WTC11 (cell line): ENCODE measurements at regions not wholly inside any gene's neighbourhood (a gene's known extent, or its start where the extent isn't known, plus 50 kb on each side); places are given as distances from the start of the nearest gene placed in this dataset.

Source experiments
- ATAC-seq: fragments of 200-7000 bp; cut with Tn5 transposase; 2 replicates; pipeline ENCODE4 v1.10.0; 2021; ENCODE audit warnings: mild to moderate bottlenecking, moderate library complexity
- CTCF ChIA-PET: fragments of 300-600 bp; sonication (Branson Sonifier 250); formaldehyde crosslinking; loops from one replicate; lab custom pipeline; 2021; ENCODE audit warnings: antibody characterized with exemption; lab: Charles Lee
- POLR2A ChIA-PET: fragments of 350-600 bp; sonication (Branson Sonifier 250); formaldehyde crosslinking; loops from one replicate; lab custom pipeline; 2021; ENCODE audit warnings: antibody characterized with exemption; lab: Charles Lee
- DNase-seq: peaks from one replicate; pipeline ENCODE4 v3.0.0; 2021; ENCODE audit warnings: low spot score
- H3K27ac Mint-ChIP-seq: 2 replicates; pipeline ENCODE4 v1.8.0; 2021; ENCODE audit warnings: mixed read lengths
- H3K27me3 Mint-ChIP-seq: 2 replicates; pipeline ENCODE4 v1.8.0; 2021; ENCODE audit warnings: low read depth, mild to moderate bottlenecking, moderate library complexity, mixed read lengths
- H3K36me3 Mint-ChIP-seq: 2 replicates; pipeline ENCODE4 v1.8.0; 2021; ENCODE audit warnings: mixed read lengths
- H3K4me1 Mint-ChIP-seq: 2 replicates; pipeline ENCODE4 v1.8.0; 2022; ENCODE audit warnings: mixed read lengths
- H3K4me3 Mint-ChIP-seq: 2 replicates; pipeline ENCODE4 v1.8.0; 2021; ENCODE audit warnings: mild to moderate bottlenecking, moderate library complexity, mixed read lengths
- H3K9me3 Mint-ChIP-seq: 2 replicates; pipeline ENCODE4 v1.8.0; 2021; ENCODE audit warnings: mixed read lengths
- FOXJ3 ChIP-seq: sonication (generic); formaldehyde crosslinking; IDR thresholded peaks from 2 replicates; pipeline ENCODE4 v1.9.0; 2021; ENCODE audit warnings: missing genetic modification reagents, mild to moderate bottlenecking, borderline replicate concordance
- GTF2I ChIP-seq: fragments of 250-450 bp; sonication (Bioruptor Pico); conservative IDR thresholded peaks from 2 replicates; pipeline ENCODE4 v1.4.0; 2021; ENCODE audit warnings: mild to moderate bottlenecking
- NFE2L1 ChIP-seq: sonication (generic); formaldehyde crosslinking; IDR thresholded peaks from 2 replicates; pipeline ENCODE4 v1.8.1; 2023; ENCODE audit warnings: missing genetic modification reagents
- ZNF317 ChIP-seq: sonication (generic); formaldehyde crosslinking; IDR thresholded peaks from 2 replicates; pipeline ENCODE4 v1.8.1; 2023; ENCODE audit warnings: low read depth, mild to moderate bottlenecking, moderate library complexity, missing genetic modification reagents, borderline replicate concordance
- ZNF671 ChIP-seq: fragments of 250-450 bp; sonication (Bioruptor Pico); IDR thresholded peaks from 2 replicates; pipeline ENCODE4 v1.8.0; 2021; ENCODE audit warnings: mild to moderate bottlenecking
- TF ChIP-seq, protein P1 (sequence below): sonication (generic); formaldehyde crosslinking; IDR thresholded peaks from 2 replicates; pipeline ENCODE4 v1.8.0; 2022; ENCODE audit warnings: mild to moderate bottlenecking, missing genetic modification reagents
- TF ChIP-seq, protein P2 (sequence below): sonication (generic); formaldehyde crosslinking; IDR thresholded peaks from 2 replicates; pipeline ENCODE4 v1.8.1; 2022; ENCODE audit warnings: mild to moderate bottlenecking, missing genetic modification reagents, moderate library complexity, borderline replicate concordance
- TF ChIP-seq, protein P3 (sequence below): sonication (generic); formaldehyde crosslinking; IDR thresholded peaks from 2 replicates; pipeline ENCODE4 v1.8.0; 2022; ENCODE audit warnings: mild to moderate bottlenecking, missing genetic modification reagents
- TF ChIP-seq, protein P4 (sequence below): fragments of 200-600 bp; IDR thresholded peaks from 2 replicates; pipeline ENCODE4 v1.8.0; 2022; ENCODE audit warnings: antibody characterized with exemption
- TF ChIP-seq, protein P5 (sequence below): sonication (generic); formaldehyde crosslinking; IDR thresholded peaks from 2 replicates; pipeline ENCODE4 v1.8.1; 2023; ENCODE audit warnings: mild to moderate bottlenecking, missing genetic modification reagents, borderline replicate concordance
- TF ChIP-seq, protein P6 (sequence below): sonication (generic); formaldehyde crosslinking; conservative IDR thresholded peaks from 2 replicates; pipeline ENCODE4 v1.8.1; 2022; ENCODE audit warnings: mild to moderate bottlenecking, missing genetic modification reagents
- TF ChIP-seq, protein P7 (sequence below): sonication (generic); formaldehyde crosslinking; IDR thresholded peaks from 2 replicates; pipeline ENCODE4 v1.8.0; 2022; ENCODE audit warnings: missing genetic modification reagents
- TF ChIP-seq, protein P8 (sequence below): sonication (generic); formaldehyde crosslinking; conservative IDR thresholded peaks from 2 replicates; pipeline ENCODE4 v1.8.1; 2023; ENCODE audit warnings: mild to moderate bottlenecking, low read depth, missing genetic modification reagents, moderate library complexity

DNA sequence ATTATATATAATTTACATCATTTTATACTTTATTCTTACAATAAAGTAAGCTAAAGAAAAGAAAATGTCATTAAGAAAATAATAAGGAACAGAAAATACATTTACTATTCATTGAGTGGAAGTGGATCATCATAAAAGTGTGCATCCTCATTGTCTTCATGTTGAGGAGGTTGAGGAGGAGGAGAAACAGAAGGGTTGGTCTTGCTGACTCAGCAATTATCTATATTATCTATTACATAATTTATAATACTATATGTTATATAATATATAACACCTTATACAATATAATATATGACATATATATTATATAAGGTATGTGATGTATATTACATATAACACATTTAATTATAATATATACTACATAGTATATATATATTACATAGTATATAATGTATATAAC, 558.5 kb upstream of the AMELY start (continued):
- TF ChIP-seq, protein P1, sequence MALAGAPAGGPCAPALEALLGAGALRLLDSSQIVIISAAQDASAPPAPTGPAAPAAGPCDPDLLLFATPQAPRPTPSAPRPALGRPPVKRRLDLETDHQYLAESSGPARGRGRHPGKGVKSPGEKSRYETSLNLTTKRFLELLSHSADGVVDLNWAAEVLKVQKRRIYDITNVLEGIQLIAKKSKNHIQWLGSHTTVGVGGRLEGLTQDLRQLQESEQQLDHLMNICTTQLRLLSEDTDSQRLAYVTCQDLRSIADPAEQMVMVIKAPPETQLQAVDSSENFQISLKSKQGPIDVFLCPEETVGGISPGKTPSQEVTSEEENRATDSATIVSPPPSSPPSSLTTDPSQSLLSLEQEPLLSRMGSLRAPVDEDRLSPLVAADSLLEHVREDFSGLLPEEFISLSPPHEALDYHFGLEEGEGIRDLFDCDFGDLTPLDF (CRISPR knock-in tag): no peak
- TF ChIP-seq, protein P2, sequence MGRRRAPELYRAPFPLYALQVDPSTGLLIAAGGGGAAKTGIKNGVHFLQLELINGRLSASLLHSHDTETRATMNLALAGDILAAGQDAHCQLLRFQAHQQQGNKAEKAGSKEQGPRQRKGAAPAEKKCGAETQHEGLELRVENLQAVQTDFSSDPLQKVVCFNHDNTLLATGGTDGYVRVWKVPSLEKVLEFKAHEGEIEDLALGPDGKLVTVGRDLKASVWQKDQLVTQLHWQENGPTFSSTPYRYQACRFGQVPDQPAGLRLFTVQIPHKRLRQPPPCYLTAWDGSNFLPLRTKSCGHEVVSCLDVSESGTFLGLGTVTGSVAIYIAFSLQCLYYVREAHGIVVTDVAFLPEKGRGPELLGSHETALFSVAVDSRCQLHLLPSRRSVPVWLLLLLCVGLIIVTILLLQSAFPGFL: no peak
- TF ChIP-seq, protein P3, sequence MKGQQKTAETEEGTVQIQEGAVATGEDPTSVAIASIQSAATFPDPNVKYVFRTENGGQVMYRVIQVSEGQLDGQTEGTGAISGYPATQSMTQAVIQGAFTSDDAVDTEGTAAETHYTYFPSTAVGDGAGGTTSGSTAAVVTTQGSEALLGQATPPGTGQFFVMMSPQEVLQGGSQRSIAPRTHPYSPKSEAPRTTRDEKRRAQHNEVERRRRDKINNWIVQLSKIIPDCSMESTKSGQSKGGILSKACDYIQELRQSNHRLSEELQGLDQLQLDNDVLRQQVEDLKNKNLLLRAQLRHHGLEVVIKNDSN: no peak
- TF ChIP-seq, protein P4, sequence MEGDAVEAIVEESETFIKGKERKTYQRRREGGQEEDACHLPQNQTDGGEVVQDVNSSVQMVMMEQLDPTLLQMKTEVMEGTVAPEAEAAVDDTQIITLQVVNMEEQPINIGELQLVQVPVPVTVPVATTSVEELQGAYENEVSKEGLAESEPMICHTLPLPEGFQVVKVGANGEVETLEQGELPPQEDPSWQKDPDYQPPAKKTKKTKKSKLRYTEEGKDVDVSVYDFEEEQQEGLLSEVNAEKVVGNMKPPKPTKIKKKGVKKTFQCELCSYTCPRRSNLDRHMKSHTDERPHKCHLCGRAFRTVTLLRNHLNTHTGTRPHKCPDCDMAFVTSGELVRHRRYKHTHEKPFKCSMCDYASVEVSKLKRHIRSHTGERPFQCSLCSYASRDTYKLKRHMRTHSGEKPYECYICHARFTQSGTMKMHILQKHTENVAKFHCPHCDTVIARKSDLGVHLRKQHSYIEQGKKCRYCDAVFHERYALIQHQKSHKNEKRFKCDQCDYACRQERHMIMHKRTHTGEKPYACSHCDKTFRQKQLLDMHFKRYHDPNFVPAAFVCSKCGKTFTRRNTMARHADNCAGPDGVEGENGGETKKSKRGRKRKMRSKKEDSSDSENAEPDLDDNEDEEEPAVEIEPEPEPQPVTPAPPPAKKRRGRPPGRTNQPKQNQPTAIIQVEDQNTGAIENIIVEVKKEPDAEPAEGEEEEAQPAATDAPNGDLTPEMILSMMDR: no peak
- TF ChIP-seq NFE2L1 (CRISPR knock-in tag) (no peak), FOXJ3 (CRISPR knock-in tag) (no peak), ZNF317 (CRISPR knock-in tag) (no peak), ZNF671 (CRISPR knock-in tag) (no peak)
- TF ChIP-seq, protein P5, sequence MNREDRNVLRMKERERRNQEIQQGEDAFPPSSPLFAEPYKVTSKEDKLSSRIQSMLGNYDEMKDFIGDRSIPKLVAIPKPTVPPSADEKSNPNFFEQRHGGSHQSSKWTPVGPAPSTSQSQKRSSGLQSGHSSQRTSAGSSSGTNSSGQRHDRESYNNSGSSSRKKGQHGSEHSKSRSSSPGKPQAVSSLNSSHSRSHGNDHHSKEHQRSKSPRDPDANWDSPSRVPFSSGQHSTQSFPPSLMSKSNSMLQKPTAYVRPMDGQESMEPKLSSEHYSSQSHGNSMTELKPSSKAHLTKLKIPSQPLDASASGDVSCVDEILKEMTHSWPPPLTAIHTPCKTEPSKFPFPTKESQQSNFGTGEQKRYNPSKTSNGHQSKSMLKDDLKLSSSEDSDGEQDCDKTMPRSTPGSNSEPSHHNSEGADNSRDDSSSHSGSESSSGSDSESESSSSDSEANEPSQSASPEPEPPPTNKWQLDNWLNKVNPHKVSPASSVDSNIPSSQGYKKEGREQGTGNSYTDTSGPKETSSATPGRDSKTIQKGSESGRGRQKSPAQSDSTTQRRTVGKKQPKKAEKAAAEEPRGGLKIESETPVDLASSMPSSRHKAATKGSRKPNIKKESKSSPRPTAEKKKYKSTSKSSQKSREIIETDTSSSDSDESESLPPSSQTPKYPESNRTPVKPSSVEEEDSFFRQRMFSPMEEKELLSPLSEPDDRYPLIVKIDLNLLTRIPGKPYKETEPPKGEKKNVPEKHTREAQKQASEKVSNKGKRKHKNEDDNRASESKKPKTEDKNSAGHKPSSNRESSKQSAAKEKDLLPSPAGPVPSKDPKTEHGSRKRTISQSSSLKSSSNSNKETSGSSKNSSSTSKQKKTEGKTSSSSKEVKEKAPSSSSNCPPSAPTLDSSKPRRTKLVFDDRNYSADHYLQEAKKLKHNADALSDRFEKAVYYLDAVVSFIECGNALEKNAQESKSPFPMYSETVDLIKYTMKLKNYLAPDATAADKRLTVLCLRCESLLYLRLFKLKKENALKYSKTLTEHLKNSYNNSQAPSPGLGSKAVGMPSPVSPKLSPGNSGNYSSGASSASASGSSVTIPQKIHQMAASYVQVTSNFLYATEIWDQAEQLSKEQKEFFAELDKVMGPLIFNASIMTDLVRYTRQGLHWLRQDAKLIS (CRISPR knock-in tag): no peak
- TF ChIP-seq, protein P6, sequence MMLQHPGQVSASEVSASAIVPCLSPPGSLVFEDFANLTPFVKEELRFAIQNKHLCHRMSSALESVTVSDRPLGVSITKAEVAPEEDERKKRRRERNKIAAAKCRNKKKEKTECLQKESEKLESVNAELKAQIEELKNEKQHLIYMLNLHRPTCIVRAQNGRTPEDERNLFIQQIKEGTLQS: no peak

DNA sequence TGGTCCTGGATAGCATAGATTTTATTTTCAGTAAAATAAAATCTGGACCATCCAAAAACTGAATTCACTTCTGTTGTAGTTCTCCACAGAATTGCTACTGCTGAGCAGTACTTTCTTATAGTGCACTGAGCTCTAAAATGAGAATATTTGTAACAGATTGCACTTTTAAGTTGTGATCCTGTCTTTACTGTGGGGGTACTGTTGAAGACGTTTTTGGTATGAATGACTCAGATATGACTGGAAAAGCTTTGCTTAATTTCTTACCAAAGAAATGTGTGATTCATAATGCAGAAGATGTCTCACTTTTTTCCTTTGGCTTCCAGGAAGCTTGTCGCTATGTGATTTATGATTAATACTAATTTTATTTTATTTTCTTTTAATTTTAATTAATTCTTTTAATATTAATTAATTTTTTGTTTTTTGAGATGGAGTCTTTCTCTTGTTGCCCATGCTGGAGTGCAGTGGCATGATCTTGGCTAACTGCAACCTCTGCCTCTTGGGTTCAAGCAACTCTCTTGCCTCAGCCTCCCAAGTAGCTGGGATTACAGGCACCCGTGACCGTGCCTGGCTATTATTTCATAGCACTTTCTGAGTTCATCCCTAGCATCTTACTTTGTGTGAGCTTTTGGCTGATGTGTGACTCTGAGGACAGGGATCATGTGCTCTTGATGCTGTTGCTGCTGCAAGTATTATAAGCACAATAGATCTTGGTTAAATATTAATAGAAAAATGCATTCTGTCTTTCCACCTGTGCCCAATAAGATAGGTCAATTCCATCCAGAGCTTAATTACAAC, 557.6 kb upstream of the AMELY start:
- H3K36me3 Mint-ChIP-seq: no peaks in the 10 kb centered on the region
- H3K27me3 Mint-ChIP-seq: no peaks in the 10 kb centered on the region
- ChIA-PET CTCF (no interaction called here), POLR2A (no interaction called here)
- no peaks in the 10 kb centered on the region for H3K9me3 Mint-ChIP-seq
- H3K4me3 Mint-ChIP-seq: no peak overlapping the region
- no peak for ATAC-seq
- no peak for DNase-seq
- TF ChIP-seq, protein P7, sequence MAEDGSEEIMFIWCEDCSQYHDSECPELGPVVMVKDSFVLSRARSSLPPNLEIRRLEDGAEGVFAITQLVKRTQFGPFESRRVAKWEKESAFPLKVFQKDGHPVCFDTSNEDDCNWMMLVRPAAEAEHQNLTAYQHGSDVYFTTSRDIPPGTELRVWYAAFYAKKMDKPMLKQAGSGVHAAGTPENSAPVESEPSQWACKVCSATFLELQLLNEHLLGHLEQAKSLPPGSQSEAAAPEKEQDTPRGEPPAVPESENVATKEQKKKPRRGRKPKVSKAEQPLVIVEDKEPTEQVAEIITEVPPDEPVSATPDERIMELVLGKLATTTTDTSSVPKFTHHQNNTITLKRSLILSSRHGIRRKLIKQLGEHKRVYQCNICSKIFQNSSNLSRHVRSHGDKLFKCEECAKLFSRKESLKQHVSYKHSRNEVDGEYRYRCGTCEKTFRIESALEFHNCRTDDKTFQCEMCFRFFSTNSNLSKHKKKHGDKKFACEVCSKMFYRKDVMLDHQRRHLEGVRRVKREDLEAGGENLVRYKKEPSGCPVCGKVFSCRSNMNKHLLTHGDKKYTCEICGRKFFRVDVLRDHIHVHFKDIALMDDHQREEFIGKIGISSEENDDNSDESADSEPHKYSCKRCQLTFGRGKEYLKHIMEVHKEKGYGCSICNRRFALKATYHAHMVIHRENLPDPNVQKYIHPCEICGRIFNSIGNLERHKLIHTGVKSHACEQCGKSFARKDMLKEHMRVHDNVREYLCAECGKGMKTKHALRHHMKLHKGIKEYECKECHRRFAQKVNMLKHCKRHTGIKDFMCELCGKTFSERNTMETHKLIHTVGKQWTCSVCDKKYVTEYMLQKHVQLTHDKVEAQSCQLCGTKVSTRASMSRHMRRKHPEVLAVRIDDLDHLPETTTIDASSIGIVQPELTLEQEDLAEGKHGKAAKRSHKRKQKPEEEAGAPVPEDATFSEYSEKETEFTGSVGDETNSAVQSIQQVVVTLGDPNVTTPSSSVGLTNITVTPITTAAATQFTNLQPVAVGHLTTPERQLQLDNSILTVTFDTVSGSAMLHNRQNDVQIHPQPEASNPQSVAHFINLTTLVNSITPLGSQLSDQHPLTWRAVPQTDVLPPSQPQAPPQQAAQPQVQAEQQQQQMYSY: no peak
- TF ChIP-seq, protein P8, sequence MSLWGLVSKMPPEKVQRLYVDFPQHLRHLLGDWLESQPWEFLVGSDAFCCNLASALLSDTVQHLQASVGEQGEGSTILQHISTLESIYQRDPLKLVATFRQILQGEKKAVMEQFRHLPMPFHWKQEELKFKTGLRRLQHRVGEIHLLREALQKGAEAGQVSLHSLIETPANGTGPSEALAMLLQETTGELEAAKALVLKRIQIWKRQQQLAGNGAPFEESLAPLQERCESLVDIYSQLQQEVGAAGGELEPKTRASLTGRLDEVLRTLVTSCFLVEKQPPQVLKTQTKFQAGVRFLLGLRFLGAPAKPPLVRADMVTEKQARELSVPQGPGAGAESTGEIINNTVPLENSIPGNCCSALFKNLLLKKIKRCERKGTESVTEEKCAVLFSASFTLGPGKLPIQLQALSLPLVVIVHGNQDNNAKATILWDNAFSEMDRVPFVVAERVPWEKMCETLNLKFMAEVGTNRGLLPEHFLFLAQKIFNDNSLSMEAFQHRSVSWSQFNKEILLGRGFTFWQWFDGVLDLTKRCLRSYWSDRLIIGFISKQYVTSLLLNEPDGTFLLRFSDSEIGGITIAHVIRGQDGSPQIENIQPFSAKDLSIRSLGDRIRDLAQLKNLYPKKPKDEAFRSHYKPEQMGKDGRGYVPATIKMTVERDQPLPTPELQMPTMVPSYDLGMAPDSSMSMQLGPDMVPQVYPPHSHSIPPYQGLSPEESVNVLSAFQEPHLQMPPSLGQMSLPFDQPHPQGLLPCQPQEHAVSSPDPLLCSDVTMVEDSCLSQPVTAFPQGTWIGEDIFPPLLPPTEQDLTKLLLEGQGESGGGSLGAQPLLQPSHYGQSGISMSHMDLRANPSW (CRISPR knock-in tag): no peak
- TF ChIP-seq GTF2I (CRISPR knock-in tag): no peak
- no peaks in the 10 kb centered on the region for H3K4me1 Mint-ChIP-seq
- H3K27ac Mint-ChIP-seq: no peak overlapping the region
